ENCODE measurements at regions not wholly inside any gene's neighbourhood (a gene's known extent, or its start where the extent isn't known, plus 50 kb on each side); places are given as distances from the start of the nearest gene placed in this dataset.

DNA sequence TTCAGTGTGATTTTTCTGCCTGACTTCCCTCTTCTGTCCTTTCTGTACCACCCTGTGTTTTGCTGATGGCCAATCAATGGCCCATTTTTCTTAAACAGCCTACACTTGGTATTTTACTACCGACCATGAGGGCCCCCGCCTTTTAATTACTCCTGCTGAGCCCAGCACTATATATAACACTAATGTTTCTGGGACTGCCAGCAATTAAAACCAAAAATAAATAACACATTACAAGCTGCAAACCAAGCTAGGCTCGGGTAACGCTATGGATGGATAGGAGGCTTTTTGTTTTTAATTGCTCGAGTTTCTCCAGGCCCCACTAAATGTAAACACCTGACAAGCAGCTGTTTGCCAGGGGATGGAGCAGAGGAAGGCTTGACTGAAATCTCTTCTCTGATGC lies 915.4 kb upstream of the AUTS2 start:
- Histone ChIP-seq H3K27me3 (no peaks in the 10 kb centered on the region), H3K9me3 (no peaks in the 10 kb centered on the region), H3K4me1 (no peaks in the 10 kb centered on the region), H3K4me3 (no peak overlapping the region), H3K36me3 (no peaks in the 10 kb centered on the region), H3K27ac (no peak overlapping the region)
- FAIRE-seq: no peak
- DNase-seq: no peak
- 38 to 53% methylated on average over 5 of the region's 5 CpGs for WGBS, 2 donors
- ATAC-seq: no peak
- TF ChIP-seq CTCF (IDR thresholded peaks at IDR 0.05): no peak
- intact Hi-C loops (cut with DNase I): no loop called here

GRCh38 chr7:68684246-68684839 lies 913.9 kb upstream of the AUTS2 start:
- H3K27ac ChIP-seq: no peak overlapping the region
- H3K9me3 ChIP-seq: no peaks in the 10 kb centered on the region
- intact Hi-C loops (cut with DNase I): no loop called here
- no peak overlapping the region for H3K4me3 ChIP-seq
- H3K4me1 ChIP-seq: no peaks in the 10 kb centered on the region
- no peak for ATAC-seq
- H3K36me3 ChIP-seq: no peaks in the 10 kb centered on the region
- 73 to 82% methylated on average over 8 of the region's 8 CpGs for WGBS, 2 donors
- no peak for TF ChIP-seq CTCF (IDR thresholded peaks at IDR 0.05)
- no peaks in the 10 kb centered on the region for H3K27me3 ChIP-seq
- DNase-seq: no peak
- no peak for FAIRE-seq

DNA sequence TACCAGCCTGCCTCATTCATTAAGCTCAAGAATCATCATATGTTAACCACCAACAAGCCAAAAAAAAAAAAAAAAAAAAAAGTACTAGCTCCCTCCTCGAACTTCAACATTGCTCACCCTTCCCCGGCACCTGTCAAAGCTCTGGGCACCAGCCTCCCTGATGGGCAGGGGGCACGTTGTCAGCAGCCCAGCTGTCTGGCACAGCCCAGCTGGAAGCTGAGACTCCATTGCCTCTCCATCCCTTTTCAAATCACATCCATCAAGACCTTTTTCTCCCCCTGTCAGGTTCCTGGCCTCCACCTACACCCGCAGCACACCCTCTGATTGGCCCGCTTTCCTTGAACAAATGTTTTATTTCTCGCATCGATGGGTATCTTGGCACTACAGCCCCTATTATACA lies 913.3 kb upstream of the AUTS2 start:
- Histone ChIP-seq H3K9me3 (no peaks in the 10 kb centered on the region), H3K36me3 (no peaks in the 10 kb centered on the region), H3K27ac (no peak overlapping the region), H3K27me3 (no peaks in the 10 kb centered on the region), H3K4me3 (no peak overlapping the region), H3K4me1 (no peaks in the 10 kb centered on the region)
- WGBS, 2 donors: 70 to 85% methylated on average over 7 of the region's 7 CpGs
- no peak for TF ChIP-seq CTCF (IDR thresholded peaks at IDR 0.05)
- no peak for DNase-seq
- FAIRE-seq: no peak
- intact Hi-C loops (cut with DNase I): no loop called here
- no peak for ATAC-seq

DNA sequence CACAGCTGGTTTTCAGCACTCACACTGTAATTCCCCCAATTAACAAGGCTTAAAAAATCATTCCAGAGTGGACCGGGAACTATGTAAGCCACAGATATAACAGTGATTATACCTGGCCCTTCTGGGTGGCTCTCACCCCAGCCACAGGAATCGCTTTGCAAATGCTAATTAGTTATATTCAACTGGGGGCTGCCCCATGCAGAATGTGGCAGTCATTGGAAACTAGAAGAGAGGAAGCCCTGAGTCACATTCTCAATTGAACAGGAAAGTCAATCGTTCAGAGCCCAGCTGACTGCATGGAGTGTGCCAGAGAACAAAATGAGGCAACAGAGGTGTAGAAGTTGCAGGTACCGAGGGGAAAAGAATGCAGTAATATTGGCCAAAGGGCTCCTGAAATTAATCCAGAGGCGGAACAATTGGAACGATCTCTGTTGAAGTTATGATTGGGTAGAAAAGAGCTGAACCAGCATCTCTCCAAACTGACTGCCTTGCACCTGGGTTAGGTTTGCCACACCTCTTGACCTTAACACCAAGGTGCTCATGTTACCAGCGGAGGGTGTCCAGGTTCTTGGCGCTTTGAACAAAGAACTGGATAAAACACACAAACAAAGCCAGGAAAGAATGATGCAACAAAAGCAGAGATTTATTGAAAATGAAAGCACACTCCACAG lies 909.7 kb upstream of the AUTS2 start:
- WGBS, 2 donors: 60 to 75% methylated on average over 8 of the region's 8 CpGs
- no peak for ATAC-seq
- no peaks in the 10 kb centered on the region for H3K27me3 ChIP-seq
- H3K27ac ChIP-seq: no peak overlapping the region
- intact Hi-C loops (cut with DNase I): no loop called here
- H3K9me3 ChIP-seq: no peaks in the 10 kb centered on the region
- H3K4me1 ChIP-seq: no peaks in the 10 kb centered on the region
- no peak for TF ChIP-seq CTCF (IDR thresholded peaks at IDR 0.05)
- no peak for FAIRE-seq
- no peak for DNase-seq
- H3K36me3 ChIP-seq: no peaks in the 10 kb centered on the region
- no peak overlapping the region for H3K4me3 ChIP-seq

GRCh38 chr7:68689087-68689433 lies 909.2 kb upstream of the AUTS2 start:
- FAIRE-seq: no peak
- no peaks in the 10 kb centered on the region for H3K4me1 ChIP-seq
- no peak for DNase-seq
- no peak for ATAC-seq
- H3K4me3 ChIP-seq: no peak overlapping the region
- H3K9me3 ChIP-seq: no peaks in the 10 kb centered on the region
- intact Hi-C loops (cut with DNase I): no loop called here
- H3K27me3 ChIP-seq: no peaks in the 10 kb centered on the region
- no peak overlapping the region for H3K27ac ChIP-seq
- no peak for TF ChIP-seq CTCF (IDR thresholded peaks at IDR 0.05)
- 86 to 95% methylated on average over 5 of the region's 5 CpGs for WGBS, 2 donors
- H3K36me3 ChIP-seq: no peaks in the 10 kb centered on the region

Data from pancreas (tissue), 10 donors.